ENCODE measurements at regions not wholly inside any gene's neighbourhood (a gene's known extent, or its start where the extent isn't known, plus 50 kb on each side); places are given as distances from the start of the nearest gene placed in this dataset.
"Not testable (repeated sequence)": the region's sequence is repeated elsewhere in the genome, so short reads cannot be mapped to it uniquely, and the experiment has no call there.

DNA sequence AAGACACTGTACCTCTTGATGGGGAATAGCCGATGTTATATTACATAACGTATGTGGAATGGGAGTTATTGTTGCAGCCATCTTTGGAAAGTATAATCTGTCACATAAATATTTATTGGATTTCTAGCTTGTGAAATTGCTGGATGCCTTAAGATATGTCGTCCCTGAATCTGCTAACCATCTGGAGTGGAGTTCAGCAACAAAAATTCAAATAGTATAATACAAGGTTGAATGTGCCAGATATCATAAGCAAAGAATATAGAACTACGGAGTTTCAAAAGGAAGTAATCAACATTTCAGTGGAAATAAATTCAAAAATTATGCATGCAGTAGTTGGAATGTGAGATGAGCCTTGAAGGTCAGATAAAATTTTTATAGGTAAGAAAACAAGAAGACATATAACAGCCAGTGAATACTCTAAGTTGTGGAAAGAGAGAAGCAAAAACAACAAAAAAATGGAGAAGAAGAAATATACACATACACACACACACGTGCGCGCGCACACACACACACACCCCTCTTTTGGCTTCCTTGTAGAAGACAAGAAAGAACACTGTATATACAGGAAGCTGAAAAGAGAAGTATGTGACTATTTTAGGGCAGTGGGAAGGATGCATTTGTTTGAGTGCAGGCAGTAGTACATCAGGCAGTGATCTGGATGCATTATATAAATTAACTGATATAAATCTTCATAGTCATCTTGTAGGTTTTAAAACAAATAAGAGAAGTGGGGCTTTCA, 516.7 kb downstream of the KCNT2 start:
- no peak for DNase-seq (ENCODE audit: low read depth in 3 of 3, low spot score in 2 of 3)

DNA sequence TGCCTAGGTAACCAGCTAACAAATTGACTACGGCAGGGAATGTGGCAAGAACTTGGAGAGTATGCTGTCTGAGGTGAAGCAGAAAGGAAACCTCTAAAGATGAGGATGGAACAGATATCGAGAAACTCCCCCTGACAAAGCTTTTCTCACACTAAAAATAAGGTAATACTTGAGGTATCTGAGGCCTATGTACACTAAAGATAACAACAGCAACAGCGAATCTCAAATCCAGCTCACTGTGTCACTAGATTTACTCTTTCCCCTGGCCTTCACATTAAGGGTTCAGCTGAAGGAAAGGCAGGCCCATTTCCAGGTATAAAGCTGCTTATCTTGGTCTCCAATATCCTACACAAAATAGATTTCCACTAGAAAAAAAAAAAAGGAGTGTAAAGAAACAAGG, 518.0 kb downstream of the KCNT2 start:
- DNase-seq (ENCODE audit: low read depth in 3 of 3, low spot score in 2 of 3), result no peak

DNA sequence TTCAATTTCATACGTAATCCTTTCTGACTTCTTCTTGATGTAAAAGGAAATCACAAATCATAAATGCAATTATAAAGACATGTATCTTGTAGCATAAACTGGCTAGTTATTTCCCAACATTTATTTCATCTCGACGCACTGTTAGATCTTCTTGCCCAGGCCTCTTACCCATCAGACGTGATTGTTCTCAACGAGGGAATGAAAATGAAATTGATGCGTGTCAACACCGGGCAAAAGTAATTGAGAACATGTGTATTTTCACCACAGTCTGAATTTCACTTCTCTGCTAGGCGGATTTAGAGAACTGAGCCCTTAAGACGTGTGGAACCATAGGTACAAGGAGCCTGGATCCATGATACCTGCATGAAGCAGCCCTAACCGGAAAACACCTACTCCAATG, 519.7 kb downstream of the KCNT2 start:
- no peak for DNase-seq (ENCODE audit: low read depth in 3 of 3, low spot score in 2 of 3)

DNA sequence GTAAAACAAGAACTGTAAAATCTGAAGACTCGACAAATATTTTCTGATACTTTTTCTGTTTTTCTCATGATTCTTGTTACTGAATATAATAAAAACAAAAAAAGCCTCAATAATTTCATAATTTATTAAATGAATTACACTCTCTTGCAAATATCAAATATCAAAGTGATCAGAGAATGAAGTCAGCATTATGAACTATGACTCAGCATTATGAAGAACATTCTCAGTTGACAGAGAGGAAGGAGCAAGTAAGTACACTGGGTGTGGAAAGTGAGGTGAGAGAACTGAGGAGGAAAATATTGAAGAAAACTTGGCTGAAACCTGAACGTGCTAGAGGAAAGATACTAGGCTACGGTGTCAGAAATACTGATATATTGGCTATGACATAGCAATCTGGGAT, 529.5 kb downstream of the KCNT2 start:
- no peak for DNase-seq (ENCODE audit: low read depth in 3 of 3, low spot score in 2 of 3)

DNA sequence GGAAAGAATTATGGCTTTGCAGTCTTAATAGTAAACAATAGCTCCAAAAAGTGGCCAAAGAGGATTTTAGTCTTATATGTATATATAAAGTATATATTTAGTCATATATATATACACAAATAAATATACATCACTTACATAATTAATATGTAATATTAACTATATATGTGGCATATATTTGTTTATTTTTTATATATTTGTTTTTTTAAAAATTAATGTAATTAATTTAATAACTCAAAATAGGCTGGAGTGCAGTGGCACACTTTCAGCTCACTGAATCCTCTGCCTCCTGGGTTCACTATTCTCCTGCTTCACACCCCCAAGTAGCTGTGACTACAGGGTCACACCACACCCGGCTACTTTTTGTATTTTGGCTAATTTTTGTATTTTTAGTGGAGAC, 532.6 kb downstream of the KCNT2 start:
- DNase-seq (ENCODE audit: low read depth in 3 of 3, low spot score in 2 of 3), result no peak

DNA sequence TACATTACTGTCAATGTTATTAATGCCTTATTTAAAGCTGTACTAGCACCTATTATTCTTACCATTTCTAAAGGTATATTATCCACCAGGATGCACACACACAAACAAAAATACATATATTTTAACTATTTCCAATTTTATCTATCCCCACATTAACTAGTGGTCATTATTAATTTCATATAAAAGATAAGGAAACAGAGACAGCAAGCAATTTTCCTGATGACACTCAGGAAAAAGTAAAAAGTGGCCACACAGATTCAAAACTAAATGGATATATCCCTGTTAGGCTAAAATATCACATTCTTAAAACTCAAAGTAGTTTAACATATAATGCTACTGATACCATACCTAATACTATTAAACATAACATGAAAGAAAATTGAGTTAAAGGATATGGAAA, 534.1 kb downstream of the KCNT2 start:
- DNase-seq (ENCODE audit: low read depth in 3 of 3, low spot score in 2 of 3), result no peak

DNA sequence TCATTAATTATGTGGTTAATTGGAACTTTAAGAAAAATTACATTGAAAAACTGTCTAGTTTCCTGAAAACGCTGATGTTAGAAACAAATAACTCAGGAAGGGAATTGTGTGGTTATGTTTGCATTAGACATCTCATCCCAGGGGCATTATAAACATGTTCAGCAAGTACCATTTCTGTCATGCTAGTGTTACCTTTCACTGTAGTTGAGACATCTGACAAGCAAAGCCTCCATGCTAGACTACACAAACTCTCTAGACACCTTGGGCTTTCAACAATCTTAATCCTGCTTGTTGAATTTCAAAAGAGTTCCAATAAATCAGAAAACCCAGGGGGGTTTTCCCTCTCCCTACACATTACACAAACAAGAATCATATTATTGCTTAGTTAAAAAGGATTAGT, 536.8 kb downstream of the KCNT2 start:
- DNase-seq (ENCODE audit: low read depth in 3 of 3, low spot score in 2 of 3), result no peak

DNA sequence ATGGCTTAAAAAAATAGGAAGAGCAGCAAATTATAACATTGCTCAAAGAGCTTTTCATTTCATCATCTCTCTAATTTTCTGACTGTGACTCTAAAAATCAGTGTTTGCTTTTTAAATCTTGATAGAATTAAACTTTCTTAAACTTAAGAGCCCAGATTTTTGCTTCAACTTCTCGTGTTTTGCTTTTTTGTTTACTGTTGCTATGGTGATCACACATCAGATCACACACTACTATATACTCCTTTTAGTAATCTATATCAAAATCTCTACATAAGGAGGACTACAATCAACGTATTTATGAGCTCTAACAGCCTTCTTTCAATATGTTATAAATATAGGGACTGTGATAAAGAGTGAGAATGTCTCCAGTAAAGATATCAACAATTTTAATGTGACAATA, 537.3 kb downstream of the KCNT2 start:
- DNase-seq (ENCODE audit: low read depth in 3 of 3, low spot score in 2 of 3), result no peak

DNA sequence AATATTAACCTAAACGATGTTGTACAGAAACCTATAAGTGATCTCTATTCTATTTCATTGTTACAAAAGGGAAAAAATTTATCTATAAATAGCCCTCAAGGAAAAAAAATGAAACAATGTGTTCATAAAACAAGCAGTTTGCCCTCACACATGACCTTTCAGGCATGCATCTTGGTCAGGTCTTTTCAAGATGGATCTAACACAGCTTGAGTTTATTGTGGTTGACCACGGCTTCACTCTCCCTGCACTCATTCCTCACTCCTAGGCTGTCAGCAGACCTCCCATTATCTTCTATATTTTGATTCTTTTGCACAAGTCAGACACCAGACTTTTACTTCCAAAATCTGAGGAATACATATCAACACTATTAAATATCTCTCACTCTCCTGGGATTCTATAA, 544.3 kb downstream of the KCNT2 start:
- DNase-seq (ENCODE audit: low read depth in 3 of 3, low spot score in 2 of 3), result no peak

DNA sequence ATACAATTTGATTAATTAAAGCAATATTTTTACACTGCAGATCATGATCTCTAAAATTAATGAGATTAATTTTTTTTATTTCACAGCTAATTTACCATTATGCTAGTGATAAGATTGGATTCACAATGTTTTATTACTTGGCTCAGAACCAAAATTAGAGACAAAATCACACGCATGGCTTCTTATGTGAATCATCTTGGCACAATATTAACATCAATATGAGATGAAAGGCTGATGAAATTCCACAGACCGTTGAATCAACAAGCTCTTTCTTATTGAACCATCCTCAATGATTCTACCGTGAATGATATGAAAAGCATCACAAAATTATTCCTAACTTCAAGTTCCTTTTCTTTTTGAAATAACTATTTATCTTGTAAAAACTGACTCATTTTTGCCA, 544.9 kb downstream of the KCNT2 start:
- no peak for DNase-seq (ENCODE audit: low read depth in 3 of 3, low spot score in 2 of 3)

DNA sequence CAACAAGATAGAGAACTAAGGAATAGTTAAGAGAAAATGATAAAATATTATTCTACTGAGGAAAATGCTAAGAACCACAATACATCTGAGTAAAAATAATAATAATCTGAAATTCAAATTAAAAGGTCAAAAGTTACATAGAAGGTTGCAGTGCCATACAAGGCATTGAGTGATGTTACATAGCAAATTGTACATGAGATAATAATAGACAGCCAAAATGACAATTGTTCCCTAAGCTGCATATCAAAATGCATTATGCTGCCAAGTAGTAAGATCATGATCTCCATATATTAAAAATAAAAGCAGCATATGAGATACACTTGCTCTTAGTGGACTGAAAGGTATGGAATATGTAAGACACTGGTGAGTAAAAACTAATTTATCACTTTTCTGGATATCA, 547.7 kb downstream of the KCNT2 start:
- no peak for DNase-seq (ENCODE audit: low read depth in 3 of 3, low spot score in 2 of 3)

DNA sequence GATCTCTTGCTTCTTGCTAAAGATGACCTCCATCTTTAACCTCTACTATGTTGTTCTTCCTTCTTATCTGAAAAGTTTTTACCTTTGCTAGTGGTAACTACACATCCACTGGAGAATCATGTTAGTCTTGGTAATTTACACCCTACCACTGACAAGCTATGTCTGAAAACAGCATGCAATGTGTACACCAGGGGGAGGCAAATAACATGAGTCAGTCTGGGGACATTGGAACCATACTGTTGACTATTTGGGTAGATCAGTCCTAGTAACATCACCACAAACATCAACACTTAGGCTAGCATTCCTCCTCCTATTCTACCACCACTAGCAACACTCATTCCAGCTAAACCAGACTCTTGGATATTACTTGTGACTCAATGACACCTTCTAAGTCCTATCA, 549.0 kb downstream of the KCNT2 start:
- no peak for DNase-seq (ENCODE audit: low read depth in 3 of 3, low spot score in 2 of 3)

DNA sequence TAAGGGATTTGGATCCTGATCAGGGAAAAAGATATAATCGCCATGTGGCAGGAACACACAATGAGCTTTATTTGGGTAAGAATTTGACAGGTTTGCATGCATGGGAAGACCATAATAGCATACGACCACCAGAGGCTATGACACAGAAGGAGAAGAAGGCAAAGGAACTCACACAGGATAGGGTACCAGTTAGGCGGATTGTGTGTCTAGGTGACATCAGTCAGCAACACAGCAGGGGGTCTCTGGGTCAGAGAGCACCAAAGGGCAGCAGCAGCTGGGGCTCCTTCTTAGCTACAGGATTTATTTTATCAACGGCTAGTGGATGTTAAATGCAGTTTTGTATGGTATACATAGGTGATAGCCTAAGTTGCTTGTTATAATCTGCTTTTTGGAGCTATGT, 551.3 kb downstream of the KCNT2 start:
- DNase-seq (ENCODE audit: low read depth in 3 of 3, low spot score in 2 of 3), result no peak

DNA sequence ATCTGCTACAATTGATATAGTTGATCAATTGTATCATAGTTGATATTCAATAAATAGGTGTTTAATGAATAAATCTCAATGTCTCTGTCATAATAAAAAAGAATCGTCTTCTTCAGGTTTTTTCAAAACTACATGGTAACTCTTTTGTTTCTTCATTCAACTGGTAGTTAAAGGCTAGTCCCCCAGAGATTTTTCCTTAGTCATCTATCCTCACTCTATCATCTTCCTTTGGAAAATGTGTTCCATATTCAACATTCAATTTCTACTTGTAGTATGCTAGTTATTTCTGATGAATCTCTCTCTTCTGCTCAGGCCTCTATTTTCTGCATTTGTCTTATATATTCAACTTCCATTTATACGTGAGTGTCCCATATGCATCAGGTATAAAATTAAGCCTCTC, 558.8 kb downstream of the KCNT2 start:
- no peak for DNase-seq (ENCODE audit: low read depth in 3 of 3, low spot score in 2 of 3)

DNA sequence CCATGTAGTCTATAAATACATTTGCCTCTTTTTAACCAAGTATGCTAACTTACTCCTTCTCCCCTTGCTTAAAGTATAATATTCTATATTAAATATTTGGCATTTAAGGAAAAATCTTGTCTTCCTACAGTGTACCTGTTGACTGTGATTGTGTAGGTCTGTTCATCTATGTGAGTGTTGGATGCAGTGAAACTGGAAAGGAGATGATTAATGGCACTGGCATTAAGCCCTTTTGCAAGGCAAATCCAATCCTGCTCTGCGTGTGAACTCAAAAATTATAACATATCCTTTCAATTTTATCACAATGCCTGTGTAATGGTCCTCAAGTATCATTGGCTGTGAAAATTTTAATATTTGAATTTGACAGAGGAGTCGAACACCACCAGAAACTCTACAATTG, 565.0 kb downstream of the KCNT2 start:
- no peak for DNase-seq (ENCODE audit: low read depth in 3 of 3, low spot score in 2 of 3)

DNA sequence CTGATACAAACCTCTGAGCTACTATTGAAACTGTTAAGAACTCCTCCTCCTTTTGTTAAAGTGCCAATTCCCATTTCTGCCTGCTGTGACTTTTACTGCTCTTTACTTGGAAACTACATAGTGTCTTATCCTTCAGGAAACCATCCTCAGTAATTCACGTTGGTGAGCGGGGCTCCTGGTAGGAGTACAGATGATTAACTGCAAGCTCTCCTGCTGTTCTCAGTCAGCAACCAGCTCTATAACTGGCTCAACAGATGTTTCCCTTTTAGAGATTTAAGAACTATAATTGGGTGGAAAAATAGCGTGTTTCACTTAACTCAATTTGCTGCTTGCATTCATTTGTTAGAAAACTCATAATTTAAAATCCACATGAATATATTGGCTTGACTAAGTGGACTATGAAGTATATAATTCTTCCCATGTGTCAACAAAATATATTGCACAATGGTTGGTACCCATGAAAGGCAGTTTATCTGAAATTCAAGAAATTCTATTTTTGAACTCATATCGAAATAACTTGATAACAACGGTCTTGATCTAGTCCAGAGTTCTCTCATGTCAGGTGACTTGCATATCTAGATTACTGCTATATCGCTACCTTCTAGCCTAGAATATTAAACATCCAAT, 574.0 kb downstream of the KCNT2 start:
- DNase-seq (ENCODE audit: low read depth in 3 of 3, low spot score in 2 of 3), result no peak

DNA sequence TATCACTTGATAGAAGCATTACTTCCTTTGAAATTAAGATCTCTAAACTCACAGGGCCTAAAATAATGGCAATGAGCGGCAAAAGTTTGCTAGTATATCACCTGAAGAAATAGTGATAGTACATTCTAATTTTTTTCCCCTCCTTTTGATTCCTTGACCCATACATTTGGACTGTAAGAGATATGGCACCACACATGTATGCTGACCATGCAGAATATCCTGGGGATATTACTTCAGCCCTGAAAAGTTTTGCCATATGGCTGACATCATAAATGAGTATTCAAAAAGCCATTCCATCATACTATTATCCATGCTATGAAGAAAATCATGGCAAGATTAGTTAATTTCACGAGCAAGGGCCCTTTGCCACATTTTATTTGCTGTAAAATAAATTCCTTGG, 576.9 kb downstream of the KCNT2 start:
- DNase-seq (ENCODE audit: low read depth in 3 of 3, low spot score in 2 of 3), result not testable (repeated sequence)

DNA sequence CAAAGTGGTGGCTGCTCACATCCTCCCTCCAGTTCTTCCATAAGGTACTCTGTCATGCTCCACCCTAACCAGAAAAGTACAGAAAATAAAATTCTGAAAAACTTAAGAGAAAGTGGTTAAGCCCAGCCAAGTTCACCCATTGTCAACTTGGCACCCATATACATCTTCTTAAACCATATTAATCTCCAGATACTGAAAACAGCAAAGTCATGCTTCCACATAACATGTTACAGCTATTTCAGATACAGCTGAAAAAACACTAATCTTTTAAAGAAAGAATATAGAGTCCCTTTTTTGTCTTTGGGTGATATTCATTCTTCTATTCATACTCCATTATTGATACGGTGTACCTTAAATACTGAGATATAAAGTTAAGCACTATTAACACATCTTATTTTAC, 577.8 kb downstream of the KCNT2 start:
- no peak for DNase-seq (ENCODE audit: low read depth in 3 of 3, low spot score in 2 of 3)

DNA sequence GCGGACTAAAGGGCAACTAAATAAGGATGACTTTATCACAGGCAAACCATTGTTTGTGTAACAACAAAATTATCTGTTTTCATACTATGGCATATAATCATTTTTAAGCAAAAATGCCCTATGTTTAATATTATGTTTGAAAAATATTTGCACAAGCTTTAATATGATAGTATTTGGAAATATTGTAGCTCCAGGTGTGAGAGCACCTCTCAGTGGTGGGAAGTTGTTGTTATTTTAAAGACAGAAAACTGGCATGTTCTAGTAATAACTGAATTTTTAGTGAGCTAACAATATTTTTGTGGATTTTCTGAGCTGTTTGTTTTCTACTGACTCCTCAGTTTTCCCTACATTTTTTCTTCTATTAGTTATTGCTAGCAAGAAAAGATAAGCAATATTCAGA, 578.8 kb downstream of the KCNT2 start:
- no peak for DNase-seq (ENCODE audit: low read depth in 3 of 3, low spot score in 2 of 3)

DNA sequence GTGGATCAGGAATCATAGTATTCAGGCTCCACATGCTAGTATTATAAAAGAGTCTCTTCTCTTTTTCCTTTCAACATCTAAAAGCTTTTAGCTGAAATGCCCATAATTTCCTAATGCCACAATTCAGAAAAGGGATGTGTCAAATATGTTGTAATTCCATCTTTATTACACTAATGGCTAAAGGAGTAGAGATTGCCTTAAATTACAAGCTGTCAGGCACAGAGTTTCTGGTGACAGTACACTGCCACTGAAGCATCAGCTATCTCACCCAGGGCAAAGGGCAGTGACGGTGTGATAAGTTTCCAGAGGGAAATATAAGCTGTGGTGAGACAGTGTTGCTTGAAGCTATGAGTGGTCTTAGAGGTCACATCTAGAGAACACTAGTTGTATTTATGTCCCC, 581.1 kb downstream of the KCNT2 start:
- no peak for DNase-seq (ENCODE audit: low read depth in 3 of 3, low spot score in 2 of 3)

DNA sequence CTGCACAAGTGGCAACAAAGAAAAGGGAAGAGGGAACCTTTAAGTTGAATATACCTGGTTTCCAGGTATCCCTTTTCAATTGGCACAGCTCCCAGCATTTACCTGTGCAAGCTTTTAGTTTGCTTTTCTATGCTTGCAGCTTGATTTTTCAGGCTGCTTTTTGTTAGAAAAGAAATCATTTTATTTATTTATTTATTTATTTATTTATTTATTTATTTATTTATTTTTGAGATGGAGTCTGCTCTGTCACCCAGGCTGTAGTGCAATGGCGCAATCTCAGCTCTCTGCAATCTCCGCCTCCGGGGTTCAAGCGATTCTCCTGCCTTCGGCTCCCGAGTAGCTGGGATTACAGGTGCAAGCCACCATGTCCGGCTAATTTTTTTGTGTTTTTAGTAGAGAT, 587.1 kb downstream of the KCNT2 start:
- not testable (repeated sequence) for DNase-seq (ENCODE audit: low read depth in 3 of 3, low spot score in 2 of 3)

DNA sequence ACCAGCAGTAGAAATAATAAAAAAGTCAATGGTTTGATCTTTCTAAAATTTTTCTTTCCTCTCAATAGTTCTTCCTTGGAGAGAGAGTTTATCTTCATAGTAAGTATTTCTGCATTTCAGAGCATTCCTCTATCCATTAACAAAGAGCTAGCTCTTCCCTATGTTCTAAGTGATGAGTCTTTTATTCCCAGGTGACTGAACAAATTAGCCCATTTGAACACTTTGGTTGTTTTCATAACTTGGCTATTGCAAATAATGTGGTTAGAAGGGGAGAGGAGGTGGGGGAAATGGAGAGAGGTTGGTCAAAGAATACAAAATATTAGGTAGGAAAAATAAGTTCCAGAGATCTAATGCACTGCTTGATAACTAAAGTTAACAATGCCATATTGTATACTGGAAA, 598.9 kb downstream of the KCNT2 start:
- no peak for DNase-seq (ENCODE audit: low read depth in 3 of 3, low spot score in 2 of 3)

DNA sequence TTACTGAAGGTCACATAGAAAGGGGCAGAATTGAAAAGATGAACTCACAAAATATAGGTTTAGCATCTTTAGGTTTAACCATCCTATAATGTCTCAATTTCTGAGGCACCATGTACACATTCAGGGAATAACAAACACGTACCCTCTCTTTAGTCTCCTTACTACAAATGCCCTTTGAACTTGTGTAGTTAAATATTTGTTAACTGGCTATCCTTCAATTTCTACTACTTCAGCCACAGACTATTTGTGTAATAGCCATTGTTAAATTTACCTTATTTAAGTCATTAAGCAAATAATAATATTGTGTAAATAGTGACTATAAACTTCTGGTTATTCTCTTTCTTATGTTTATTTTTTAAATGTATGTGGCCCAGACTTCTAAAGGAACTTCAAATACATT, 600.5 kb downstream of the KCNT2 start:
- no peak for DNase-seq (ENCODE audit: low read depth in 3 of 3, low spot score in 2 of 3)

All from right renal cortex interstitium (tissue), 3 donors.